GM12878 (cell line): ENCODE measurements at regions not wholly inside any gene's neighbourhood (a gene's known extent, or its start where the extent isn't known, plus 50 kb on each side); places are given as distances from the start of the nearest gene placed in this dataset.

Source experiments
- ATAC-seq: fragments of 200-7000 bp; cut with Tn5 transposase; 3 replicates; pipeline ENCODE4 v1.9.1; 2020; ENCODE audit warnings: mild to moderate bottlenecking, moderate library complexity
- BruUV-seq: library from RNA; stranded (reverse); fragments of 400-500 nt; replicated peaks from 2 replicates; lab custom pipeline; 2021; lab: Mats Ljungman, UMichigan
- CTCF ChIA-PET: fragments of 300-600 bp; sonication (Branson Sonifier 250); formaldehyde crosslinking; extraction: SDS; loops from one replicate; lab custom pipeline; 2021; ENCODE audit warnings: inconsistent platforms; lab: Yijun Ruan, JAX
- POLR2A ChIA-PET: fragments of 350-600 bp; formaldehyde crosslinking; extraction: SDS; loops from one replicate; lab custom pipeline; 2021; ENCODE audit warnings: inconsistent platforms; lab: Charles Lee
- RAD21 ChIA-PET: fragments of 300-600 bp; sonication (Branson Sonifier 250); formaldehyde crosslinking; loops from one replicate; lab custom pipeline; 2023; ENCODE audit warnings: antibody characterized with exemption; ENCODE audit not compliant: unreplicated experiment; lab: Charles Lee
- SMC1A ChIA-PET: fragments of 300-600 bp; sonication (Branson Sonifier 250); formaldehyde crosslinking; loops from one replicate; lab custom pipeline; 2023; ENCODE audit not compliant: unreplicated experiment, uncharacterized antibody; lab: Charles Lee
- DNase-seq: peaks from one replicate; pipeline ENCODE4 v3.0.0-alpha.2; 2011; ENCODE audit warnings: low read depth, low spot score
- FAIRE-seq: peaks from 3 replicates; lab custom pipeline; 2011; peaks lifted over from hg19 to GRCh38; lab: Jason Lieb, UNC
- H2AFZ ChIP-seq: 2 replicates; pipeline ENCODE4 v1.6.0; 2011; ENCODE audit warnings: low read depth, low read length, control low read depth; ENCODE audit not compliant: control insufficient read depth
- H3K27ac ChIP-seq: 2 replicates; pipeline ENCODE4 v1.5.1; 2011; ENCODE audit warnings: control low read depth; ENCODE audit not compliant: control insufficient read depth, insufficient read depth
- H3K27me3 ChIP-seq, 2 experiments: replicated peaks in 1 of 2; 2 replicates each; pipeline versions ENCODE4 v1.6.0 to v1.6.1; 2011; ENCODE audit warnings: low read length in 1 of 2; ENCODE audit not compliant: control insufficient read depth in 2 of 2, insufficient read depth in 2 of 2
- H3K36me3 ChIP-seq, 2 experiments: 2 replicates each; pipeline ENCODE4 v1.5.1; 2011; ENCODE audit warnings: low read length in 1 of 2; ENCODE audit not compliant: control insufficient read depth in 2 of 2, insufficient read depth in 2 of 2
- H3K4me1 ChIP-seq: 2 replicates; pipeline ENCODE4 v1.6.1; 2011; ENCODE audit warnings: mild to moderate bottlenecking, low read length, moderate library complexity, mixed read lengths; ENCODE audit not compliant: control insufficient read depth, insufficient read depth
- H3K4me2 ChIP-seq: 2 replicates; pipeline ENCODE4 v1.6.0; 2011; ENCODE audit warnings: control low read depth; ENCODE audit not compliant: control insufficient read depth, insufficient read depth
- H3K4me3 ChIP-seq: fragments of 200-600 bp; sonication (generic); 2 replicates; pipeline ENCODE4 v1.5.1; 2016
- H3K79me2 ChIP-seq: 2 replicates; pipeline ENCODE4 v1.6.0; 2011; ENCODE audit warnings: low read length; ENCODE audit not compliant: control insufficient read depth, insufficient read depth
- H3K9ac ChIP-seq: 2 replicates; pipeline ENCODE4 v1.8.0; 2011; ENCODE audit warnings: low read length, control low read depth, mixed read lengths; ENCODE audit not compliant: control insufficient read depth, insufficient read depth
- H3K9me3 ChIP-seq: replicated peaks from 3 replicates; pipeline ENCODE4 v1.5.1; 2011; ENCODE audit warnings: mild to moderate bottlenecking, low read length; ENCODE audit not compliant: control insufficient read depth, insufficient read depth
- H4K20me1 ChIP-seq: 2 replicates; pipeline ENCODE4 v1.6.0; 2011; ENCODE audit not compliant: control insufficient read depth, insufficient read depth
- ATF7 ChIP-seq: fragments of 450-650 bp; IDR thresholded peaks from 2 replicates; pipeline ENCODE4 v1.6.1; 2016; ENCODE audit warnings: low read depth, mild to moderate bottlenecking
- BHLHE40 ChIP-seq, 2 experiments: fragments of 450-650 bp in 1 of 2; IDR thresholded peaks; 2 replicates each; pipeline ENCODE4 v1.6.1; 2011 to 2017; ENCODE audit warnings: low read depth in 2 of 2, borderline replicate concordance in 1 of 2, improper control_type of control experiment in 1 of 2, low read length in 1 of 2, mild to moderate bottlenecking in 1 of 2
- CEBPB ChIP-seq, 2 experiments: fragments of 150-350 bp in 1 of 2; IDR thresholded peaks; 2 replicates each; pipeline ENCODE4 v1.6.1; 2012 to 2014; ENCODE audit warnings: low read depth in 2 of 2, low read length in 2 of 2, borderline replicate concordance in 1 of 2, inconsistent platforms in 1 of 2
- CHD2 ChIP-seq: IDR thresholded peaks from 2 replicates; pipeline ENCODE4 v1.6.1; 2011; ENCODE audit warnings: low read depth, low read length, improper control_type of control experiment, borderline replicate concordance
- CHD4 ChIP-seq: fragments of 200-600 bp; sonication (generic); IDR thresholded peaks from 2 replicates; pipeline ENCODE4 v1.6.1; 2016; ENCODE audit warnings: mild to moderate bottlenecking
- IKZF1 ChIP-seq: fragments of 450-650 bp; conservative IDR thresholded peaks from 2 replicates; pipeline ENCODE4 v1.6.1; 2017; ENCODE audit warnings: antibody characterized with exemption, mild to moderate bottlenecking
- NFIC ChIP-seq: IDR thresholded peaks from 2 replicates; pipeline ENCODE4 v1.6.1; 2012; ENCODE audit warnings: low read depth, mild to moderate bottlenecking, inconsistent platforms, low read length, moderate library complexity
- NFXL1 ChIP-seq: fragments of 450-650 bp; IDR thresholded peaks from 2 replicates; pipeline ENCODE4 v1.6.1; 2017; ENCODE audit warnings: antibody characterized with exemption, mild to moderate bottlenecking, borderline replicate concordance
- RBBP5 ChIP-seq: fragments of 200-600 bp; sonication (generic); conservative IDR thresholded peaks from 2 replicates; pipeline ENCODE4 v1.6.1; 2016
- RUNX3 ChIP-seq: IDR thresholded peaks from 2 replicates; pipeline ENCODE4 v1.6.1; 2012; ENCODE audit warnings: low read length, inconsistent platforms
- SIN3A ChIP-seq: IDR thresholded peaks from 2 replicates; pipeline ENCODE4 v1.6.1; 2012; ENCODE audit warnings: low read depth, low read length, improper control_type of control experiment
- SP1 ChIP-seq: IDR thresholded peaks from one replicate; pipeline ENCODE4 v1.6.1; 2011; ENCODE audit warnings: low read depth, low read length
- SREBF2 ChIP-seq: IDR thresholded peaks from 2 replicates; pipeline ENCODE4 v1.6.1; 2012; ENCODE audit warnings: mild to moderate bottlenecking, low read length
- ZNF207 ChIP-seq: fragments of 450-650 bp; IDR thresholded peaks from 2 replicates; pipeline ENCODE4 v1.6.1; 2014; ENCODE audit warnings: antibody characterized with exemption, mild to moderate bottlenecking, borderline replicate concordance
- in situ Hi-C: fragments of 300-500 bp; cut with MboI; formaldehyde crosslinking; loops from 9 replicates; pipeline ENCODE4 v1.14.3; 2018; ENCODE audit warnings: mixed read lengths
- intact Hi-C: fragments of 100-400 bp; cut with micrococcal nuclease; formaldehyde crosslinking; loops from one replicate; pipeline ENCODE4 v1.14.2; 2022; ENCODE audit not compliant: unreplicated experiment
- TF ChIP-seq, protein P1 (sequence below): fragments of 450-650 bp; IDR thresholded peaks from 2 replicates; pipeline ENCODE4 v1.6.1; 2017; ENCODE audit warnings: borderline replicate concordance
- TF ChIP-seq, protein P2 (sequence below): IDR thresholded peaks from 2 replicates; pipeline ENCODE4 v1.6.1; 2012; ENCODE audit warnings: low read length, inconsistent platforms

DNA sequence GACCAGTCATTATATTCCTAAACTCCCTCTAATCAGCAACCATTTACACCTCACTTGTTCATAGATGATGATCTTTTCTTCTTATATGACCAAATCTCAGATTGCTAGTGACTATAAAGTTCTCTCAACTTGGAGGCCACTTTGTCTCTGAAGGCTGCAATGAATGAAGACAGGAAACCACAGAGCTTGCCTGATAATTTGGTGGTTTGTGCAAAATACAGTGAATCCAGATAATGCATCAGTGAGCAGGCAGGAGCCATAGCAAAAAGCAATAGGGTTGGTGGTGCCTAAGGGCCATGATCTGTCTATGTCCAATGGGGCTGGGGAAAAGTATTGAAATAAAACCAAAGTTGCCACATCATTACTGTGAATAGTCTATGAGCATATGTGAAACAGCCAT lies 123.8 kb upstream of the LRFN5 start:
- no peaks in the 10 kb centered on the region for H3K27me3 ChIP-seq
- H3K36me3 ChIP-seq = no peaks in the 10 kb centered on the region
- no peaks in the 10 kb centered on the region for H3K4me1 ChIP-seq
- no TSS peak for BruUV-seq
- no peak overlapping the region for H2AFZ ChIP-seq
- intact Hi-C loops = no loop called here
- H3K9ac ChIP-seq = no peak overlapping the region
- FAIRE-seq = no peak
- POLR2A ChIA-PET = no interaction called here
- no peak for ATAC-seq
- SMC1A ChIA-PET = no interaction called here
- H3K79me2 ChIP-seq = no peaks in the 10 kb centered on the region
- CTCF ChIA-PET = no interaction called here
- RAD21 ChIA-PET = no interaction called here
- TF ChIP-seq CHD2 (no peak), ATF7 (no peak), ZNF207 (no peak), SREBF2 (no peak), NFXL1 (no peak), IKZF1 (no peak), CEBPB (IDR thresholded peaks at IDR 0.05; ENCODE audit: borderline replicate concordance in 1 of 2, low read depth in 2 of 2, low read length in 2 of 2) (no peak), NFIC (no peak), CHD4 (no peak), RBBP5 (no peak), SIN3A (no peak), RUNX3 (no peak), BHLHE40 (IDR thresholded peaks at IDR 0.05; ENCODE audit: borderline replicate concordance in 1 of 2, low read depth in 2 of 2, low read length in 1 of 2) (no peak), SP1 (no peak)
- TF ChIP-seq, protein P1, sequence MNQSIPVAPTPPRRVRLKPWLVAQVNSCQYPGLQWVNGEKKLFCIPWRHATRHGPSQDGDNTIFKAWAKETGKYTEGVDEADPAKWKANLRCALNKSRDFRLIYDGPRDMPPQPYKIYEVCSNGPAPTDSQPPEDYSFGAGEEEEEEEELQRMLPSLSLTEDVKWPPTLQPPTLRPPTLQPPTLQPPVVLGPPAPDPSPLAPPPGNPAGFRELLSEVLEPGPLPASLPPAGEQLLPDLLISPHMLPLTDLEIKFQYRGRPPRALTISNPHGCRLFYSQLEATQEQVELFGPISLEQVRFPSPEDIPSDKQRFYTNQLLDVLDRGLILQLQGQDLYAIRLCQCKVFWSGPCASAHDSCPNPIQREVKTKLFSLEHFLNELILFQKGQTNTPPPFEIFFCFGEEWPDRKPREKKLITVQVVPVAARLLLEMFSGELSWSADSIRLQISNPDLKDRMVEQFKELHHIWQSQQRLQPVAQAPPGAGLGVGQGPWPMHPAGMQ = no peak
- TF ChIP-seq, protein P2, sequence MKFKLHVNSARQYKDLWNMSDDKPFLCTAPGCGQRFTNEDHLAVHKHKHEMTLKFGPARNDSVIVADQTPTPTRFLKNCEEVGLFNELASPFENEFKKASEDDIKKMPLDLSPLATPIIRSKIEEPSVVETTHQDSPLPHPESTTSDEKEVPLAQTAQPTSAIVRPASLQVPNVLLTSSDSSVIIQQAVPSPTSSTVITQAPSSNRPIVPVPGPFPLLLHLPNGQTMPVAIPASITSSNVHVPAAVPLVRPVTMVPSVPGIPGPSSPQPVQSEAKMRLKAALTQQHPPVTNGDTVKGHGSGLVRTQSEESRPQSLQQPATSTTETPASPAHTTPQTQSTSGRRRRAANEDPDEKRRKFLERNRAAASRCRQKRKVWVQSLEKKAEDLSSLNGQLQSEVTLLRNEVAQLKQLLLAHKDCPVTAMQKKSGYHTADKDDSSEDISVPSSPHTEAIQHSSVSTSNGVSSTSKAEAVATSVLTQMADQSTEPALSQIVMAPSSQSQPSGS = no peak
- TF ChIP-seq, all 136 proteins: peak for 0
- in situ Hi-C loops = no loop called here
- H4K20me1 ChIP-seq = no peaks in the 10 kb centered on the region
- no peak overlapping the region for H3K4me3 ChIP-seq
- H3K27ac ChIP-seq = no peak overlapping the region
- no peak overlapping the region for H3K4me2 ChIP-seq
- no peak for DNase-seq
- H3K9me3 ChIP-seq = no peaks in the 10 kb centered on the region
